GM19467 (cell line): ENCODE measurements at regions not wholly inside any gene's neighbourhood (a gene's known extent, or its start where the extent isn't known, plus 50 kb on each side); places are given as distances from the start of the nearest gene placed in this dataset.

Experiments
- ATAC-seq: cut with Tn5 transposase; IDR thresholded peaks from one replicate; pipeline ENCODE4 v1.9.1; 2021; ENCODE audit warnings: mild to moderate bottlenecking, moderate library complexity; ENCODE audit not compliant: unreplicated experiment

DNA sequence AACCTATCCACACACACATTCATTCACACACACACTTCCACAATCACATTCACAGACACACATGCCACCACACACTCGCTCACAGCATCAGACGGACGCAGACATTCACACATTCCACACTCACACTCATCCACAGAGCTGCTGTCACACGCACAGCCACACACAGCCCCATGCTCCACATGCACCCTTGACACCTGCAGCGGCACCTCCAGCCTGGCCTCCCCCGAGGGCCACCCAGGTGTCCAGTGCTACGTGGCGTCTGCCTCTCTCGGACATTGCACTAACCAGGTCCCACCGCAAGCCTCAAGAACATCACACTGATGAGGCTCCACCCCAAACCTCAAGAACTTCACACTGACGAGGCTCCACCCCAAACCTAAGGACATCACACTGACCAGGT is 155.2 kb downstream of the RBFOX3 start:
- ATAC-seq: no peak

- no peak for ATAC-seq
These were observed 156.0 kb downstream of the RBFOX3 start for GRCh38 chr17:79454826-79455225.

- no peak for ATAC-seq
These were observed 157.4 kb downstream of the RBFOX3 start for GRCh38 chr17:79453481-79453880.

GRCh38 chr17:79452706-79453105 is 158.1 kb downstream of the RBFOX3 start:
- ATAC-seq: no peak

GRCh38 chr17:79451167-79451566 is 159.7 kb downstream of the RBFOX3 start:
- no peak for ATAC-seq

DNA sequence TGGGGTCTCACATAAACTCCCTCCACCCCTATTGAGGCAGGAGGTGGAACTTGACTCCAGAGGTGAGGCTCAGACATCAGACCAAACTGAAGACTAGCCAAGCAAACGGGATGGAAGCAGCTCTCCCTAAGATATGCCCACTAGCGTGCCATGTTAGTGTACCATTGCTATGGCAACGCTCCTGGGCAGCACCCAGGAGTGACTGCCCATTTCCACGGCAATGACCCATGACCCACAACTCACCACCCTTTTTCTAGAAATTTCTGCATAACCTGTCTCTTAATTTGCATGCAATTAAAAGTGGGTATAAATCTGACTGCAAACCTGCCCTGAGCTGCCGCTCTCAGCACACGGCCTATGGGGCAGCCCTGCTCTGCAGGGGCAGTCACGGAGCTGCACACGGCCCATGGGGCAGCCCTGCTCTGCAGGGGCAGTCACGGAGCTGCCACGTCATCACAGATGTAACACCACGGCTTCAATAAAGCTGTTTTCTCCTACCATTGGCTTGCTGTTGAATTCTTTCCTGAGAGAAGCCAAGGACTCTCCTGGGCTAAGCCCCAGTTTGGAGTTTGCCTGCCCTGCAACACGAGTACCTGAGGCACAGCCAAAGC is 164.3 kb downstream of the RBFOX3 start:
- ATAC-seq: no peak

DNA sequence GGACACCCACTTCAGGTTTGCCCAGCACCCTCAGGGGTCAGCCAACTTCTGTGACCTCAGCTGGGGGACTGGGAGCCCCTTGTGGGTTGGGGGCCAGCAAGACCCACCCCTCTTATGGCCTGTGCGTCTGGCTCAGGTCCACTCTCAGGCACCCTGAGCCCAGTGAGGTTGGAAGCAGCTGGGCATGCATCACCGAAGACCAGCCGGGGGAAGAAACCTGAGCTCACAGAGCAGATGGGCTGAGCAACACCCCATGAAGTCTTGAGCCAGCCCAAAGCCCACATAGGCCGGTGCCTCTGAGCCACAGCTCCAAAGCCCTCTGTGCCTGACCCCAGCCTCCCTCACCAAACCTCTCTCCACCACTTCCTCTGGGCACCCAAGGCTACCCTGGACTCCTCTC is 166.7 kb downstream of the RBFOX3 start:
- ATAC-seq: no peak

DNA sequence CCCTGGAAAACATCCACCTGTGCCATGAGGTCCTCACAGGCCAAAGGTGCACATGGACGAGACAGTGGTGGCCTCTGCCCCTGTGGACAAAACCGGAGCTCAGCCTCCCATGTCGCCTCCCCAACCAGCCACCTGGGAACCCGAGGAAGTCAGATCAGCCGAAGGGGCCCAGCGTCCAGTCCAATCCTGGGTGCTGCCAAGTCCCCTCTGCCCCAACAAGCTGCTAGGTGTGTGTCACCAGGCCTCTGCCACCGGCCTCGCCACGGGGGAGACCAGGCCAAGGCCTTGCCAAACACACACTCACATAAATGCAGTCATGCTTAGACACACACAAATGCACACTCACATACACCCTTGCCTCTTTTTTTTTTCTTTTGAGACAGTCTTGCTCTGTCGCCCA is 167.8 kb downstream of the RBFOX3 start:
- ATAC-seq: no peak

- ATAC-seq: no peak
These were observed 169.3 kb downstream of the RBFOX3 start for GRCh38 chr17:79441356-79442160.

GRCh38 chr17:79440251-79440650 is 170.6 kb downstream of the RBFOX3 start:
- no peak for ATAC-seq

DNA sequence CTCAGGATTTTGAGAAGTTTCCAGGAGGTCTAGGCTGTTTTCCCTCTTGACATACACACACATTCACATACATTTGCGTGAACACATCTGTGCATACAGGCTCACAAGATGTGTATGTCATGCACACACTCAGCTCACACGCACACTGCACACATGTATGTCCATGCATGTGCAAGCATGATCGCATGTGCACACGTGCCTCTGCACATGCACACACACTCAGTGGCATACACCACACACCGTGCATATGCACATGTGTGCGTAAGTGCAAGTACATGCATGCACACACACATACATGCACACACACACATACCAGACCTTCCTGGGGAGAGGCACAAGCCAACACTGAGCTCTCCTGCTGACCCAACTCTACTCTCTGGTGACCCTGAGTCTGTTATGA is 171.4 kb downstream of the RBFOX3 start:
- no peak for ATAC-seq

DNA sequence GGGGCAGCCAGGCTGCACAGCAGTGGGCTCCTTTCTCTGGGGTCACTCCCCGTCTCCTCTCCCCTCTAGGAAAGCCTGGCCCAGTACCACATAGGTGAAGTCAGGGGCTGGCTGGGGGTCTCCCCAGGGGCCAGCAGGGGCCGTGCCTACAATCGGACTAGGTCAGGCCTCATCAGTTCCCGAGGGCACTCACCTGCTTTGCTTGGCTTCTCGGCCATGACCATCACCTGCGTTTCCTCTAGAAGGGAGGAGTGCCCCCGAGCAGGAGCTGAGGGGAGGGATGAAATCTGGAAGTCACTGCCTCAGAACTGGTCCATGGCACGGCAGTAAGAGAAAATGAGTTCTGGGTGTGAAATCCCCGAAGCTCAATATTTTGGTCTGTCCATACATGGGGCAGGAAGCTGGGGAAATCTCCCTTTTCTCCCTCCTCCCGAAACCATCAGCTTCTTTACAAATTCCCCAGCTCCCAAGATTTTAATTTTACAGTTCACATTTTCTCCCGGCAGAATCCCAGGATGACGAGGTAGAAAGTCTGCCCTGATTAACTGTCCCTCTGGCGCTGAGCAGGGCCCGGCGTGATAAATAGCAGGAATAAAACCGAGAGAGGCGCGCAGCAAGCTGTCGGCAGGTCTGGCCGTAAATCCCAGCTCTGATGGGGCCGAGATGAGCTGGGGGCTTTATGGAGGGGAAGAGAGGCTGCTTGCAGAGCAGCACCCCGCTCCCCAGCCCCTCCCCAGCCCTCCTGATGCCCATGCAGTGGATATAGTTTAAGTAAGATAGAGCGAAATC is 172.1 kb downstream of the RBFOX3 start:
- ATAC-seq: no peak

- ATAC-seq: no peak
These were observed 172.8 kb downstream of the RBFOX3 start for GRCh38 chr17:79438058-79438457.

GRCh38 chr17:79437081-79437480 is 173.8 kb downstream of the RBFOX3 start:
- ATAC-seq: no peak

DNA sequence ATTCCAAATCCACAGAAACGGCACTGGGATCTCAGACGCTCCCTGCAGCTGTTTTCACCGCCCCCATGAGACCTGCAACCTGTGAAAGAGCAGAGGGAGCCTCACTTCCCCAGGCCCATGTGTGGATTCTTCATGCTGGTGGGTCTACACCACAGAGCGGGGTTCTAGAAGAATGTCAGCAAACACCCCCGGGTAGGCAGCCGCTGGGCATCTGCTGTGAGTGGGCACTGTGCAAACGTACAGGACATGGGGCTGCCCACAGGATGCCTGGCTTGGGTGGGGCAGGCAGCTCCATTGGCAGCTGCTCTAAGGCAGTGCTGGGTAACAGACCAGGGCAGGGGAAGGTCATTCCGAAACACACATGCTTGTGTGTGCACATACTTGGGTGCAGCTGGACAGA is 174.9 kb downstream of the RBFOX3 start:
- no peak for ATAC-seq

GRCh38 chr17:79435296-79435695 is 175.6 kb downstream of the RBFOX3 start:
- ATAC-seq: no peak

GRCh38 chr17:79434215-79434614 is 176.6 kb downstream of the RBFOX3 start:
- ATAC-seq: no peak

DNA sequence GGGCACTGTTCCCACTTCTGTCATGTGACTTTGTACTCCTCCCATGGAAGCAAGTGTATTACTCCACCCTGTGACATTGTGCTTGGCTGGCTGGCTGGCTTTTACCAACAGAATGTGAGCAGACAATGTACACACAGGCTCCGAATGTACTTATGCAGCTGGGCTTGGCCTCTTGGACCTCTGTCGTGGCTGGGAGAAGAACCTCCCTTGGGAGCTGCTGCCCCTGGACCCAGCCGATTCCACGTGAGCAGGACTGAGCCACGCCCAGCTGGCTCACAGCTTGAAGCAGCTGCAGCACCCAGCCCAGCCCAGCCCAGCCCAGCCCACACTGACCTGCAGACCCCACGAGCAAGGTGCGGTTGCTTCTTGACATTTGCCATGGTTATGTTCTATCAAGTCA is 177.5 kb downstream of the RBFOX3 start:
- ATAC-seq: no peak

DNA sequence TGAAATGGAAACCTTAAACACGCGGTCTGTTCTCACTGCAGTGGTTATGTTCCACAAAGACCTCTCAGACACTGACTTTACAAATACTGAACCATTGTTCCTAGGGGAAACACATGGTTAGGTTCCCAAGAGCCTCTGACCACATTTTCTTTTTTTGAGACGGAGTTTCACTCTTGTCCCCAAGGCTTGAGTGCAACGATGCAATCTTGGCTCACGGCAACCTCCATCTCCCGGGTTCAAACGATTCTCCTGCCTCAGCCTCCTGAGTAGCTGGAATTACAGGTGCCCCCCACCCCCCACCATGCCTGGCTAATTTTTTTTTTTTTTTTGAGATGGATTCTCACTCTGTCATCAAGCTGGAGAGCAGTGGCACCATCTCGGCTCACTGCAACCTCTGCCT is 179.7 kb downstream of the RBFOX3 start:
- ATAC-seq: no peak

GRCh38 chr17:79429864-79430494 is 180.9 kb downstream of the RBFOX3 start:
- ATAC-seq: no peak

GRCh38 chr17:79428988-79429387 is 181.9 kb downstream of the RBFOX3 start:
- ATAC-seq: no peak
